ENCODE measurements at regions not wholly inside any gene's neighbourhood (a gene's known extent, or its start where the extent isn't known, plus 50 kb on each side); places are given as distances from the start of the nearest gene placed in this dataset.

DNA sequence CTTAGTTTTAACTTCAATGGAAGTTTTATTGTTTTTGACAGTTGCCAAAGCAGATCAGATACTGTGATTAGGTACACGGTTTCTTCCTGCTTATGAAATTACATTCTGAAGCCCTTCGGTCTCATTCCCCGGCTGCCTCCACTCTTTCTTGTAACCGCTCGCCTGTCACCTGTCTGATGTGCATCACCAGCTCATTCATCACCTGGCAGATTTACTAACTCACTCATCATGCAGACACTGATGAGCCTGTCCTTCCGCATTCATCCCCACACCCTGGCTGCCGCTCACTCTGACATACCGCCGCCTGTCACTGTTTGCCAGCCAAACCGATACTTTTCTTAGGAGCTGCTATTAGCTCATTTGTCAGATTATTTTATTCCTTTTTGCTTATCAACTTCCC, 82.8 kb upstream of the NSMCE3 start:
- no peak for DNase-seq

- DNase-seq = no peak
Observed at GRCh38 chr15:29349196-29349595, 79.6 kb upstream of the NSMCE3 start.

DNA sequence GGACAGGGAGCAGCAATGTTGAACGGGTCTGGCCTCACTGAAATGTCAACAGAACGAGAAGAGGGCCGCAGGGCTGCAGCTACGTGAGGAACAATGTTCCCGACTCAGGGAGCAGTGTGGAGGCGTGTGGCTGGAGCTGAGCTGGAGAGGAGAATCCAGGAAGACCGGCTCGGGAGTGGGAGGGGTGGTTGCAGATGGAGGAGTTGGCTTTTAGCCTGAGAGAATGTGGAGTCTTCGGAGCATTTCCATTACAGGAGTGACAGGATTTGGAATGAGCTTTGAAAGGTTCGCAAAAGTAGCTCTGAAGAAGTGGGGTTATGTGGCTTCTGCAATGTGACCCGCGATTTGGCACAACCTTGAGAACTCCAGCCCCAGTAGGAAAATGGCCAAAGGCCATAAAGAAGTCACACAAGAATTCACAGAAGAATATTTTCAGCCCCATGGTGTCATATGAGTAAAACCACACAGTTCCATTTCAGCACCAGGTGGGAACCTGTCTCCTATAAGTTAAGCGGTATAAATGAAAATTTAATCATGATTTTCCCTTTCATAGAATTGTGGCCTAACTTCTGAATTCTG, 78.8 kb upstream of the NSMCE3 start:
- DNase-seq = no peak

DNA sequence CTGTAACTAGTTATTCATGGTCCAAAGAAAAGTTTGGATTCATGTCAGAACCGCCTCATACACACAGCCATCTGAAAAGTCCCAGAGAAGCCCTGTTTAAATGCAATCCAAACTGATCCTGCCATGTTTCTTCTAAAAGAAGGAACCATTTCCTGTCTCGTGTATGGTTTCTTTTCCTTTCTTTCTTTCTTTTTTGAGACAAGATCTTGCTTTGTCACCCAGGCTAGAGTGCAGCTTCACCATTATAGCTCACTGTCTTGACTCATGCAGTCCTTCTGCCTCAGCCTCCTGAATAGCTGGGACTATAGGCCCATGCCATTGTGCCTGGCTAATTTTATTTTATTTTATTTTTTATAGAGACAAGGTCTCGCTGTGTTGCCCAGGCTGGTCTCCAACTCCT, 77.4 kb upstream of the NSMCE3 start:
- DNase-seq = no peak

DNA sequence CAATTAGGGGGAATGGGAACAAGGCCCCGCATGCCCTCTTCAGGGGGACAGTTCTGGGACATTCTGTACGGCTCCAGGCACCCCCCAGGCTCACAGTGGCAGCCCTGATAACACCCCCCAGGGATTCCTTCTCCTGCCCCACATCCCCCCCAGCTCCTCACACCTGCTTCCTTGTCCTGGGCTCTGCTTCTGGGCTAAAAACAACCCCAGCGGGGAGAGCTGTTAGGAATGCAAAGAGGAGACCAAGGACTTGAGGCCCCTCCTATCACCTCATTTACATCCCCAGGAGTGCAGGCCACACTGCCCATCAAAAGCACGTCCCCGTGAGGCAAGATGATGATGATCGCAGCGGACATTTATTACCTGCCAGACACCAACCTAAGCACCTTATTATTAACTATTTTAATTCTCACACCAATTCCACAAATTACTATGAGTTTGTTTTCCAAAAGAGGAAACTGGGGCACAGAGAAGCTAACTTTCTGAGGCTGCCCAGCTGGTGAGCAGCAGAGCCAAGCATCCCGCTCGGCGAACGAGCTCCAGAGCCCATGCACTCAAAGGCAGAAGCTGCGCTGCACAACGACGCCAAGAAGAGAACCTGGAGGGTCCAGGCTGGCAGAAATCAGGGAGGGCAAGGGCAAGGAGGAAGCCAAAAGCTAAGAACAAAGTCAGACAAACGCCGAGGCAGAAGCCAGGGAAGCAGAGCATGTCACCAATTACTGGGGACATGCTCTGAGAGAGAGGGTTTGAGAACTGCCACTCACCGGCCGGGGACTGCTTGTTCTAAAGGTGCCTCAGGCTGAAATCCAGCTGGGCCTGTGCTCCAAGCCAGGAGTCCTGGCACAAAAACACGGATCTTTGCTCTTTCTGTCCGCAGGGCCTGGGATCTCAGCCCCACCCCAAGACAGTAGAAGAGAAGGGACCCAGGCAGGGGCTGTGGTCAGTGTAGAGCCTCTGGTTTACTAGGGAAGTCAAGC, 76.2 kb upstream of the NSMCE3 start:
- DNase-seq = no peak

DNA sequence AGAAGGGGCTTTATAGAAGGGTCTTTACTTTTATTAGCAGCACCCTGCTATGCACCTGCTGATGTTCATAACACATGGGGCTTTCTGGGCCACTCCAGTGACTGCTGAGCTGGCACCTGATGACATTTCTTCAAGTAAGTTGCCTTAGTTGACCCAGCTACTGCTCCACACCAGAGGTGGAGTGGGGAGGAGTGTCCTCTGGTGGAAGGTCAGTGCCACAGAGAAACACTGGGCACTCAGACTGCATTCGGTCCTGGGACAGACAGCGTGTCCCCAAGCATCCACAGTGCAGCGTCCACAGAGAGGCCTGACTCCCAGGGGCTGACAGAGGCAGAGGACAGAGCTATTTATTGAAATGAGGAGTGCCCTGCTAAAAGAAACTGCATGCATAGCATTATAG, 74.9 kb upstream of the NSMCE3 start:
- DNase-seq = no peak

- DNase-seq = no peak
Observed at GRCh38 chr15:29343229-29343628, 73.6 kb upstream of the NSMCE3 start.

DNA sequence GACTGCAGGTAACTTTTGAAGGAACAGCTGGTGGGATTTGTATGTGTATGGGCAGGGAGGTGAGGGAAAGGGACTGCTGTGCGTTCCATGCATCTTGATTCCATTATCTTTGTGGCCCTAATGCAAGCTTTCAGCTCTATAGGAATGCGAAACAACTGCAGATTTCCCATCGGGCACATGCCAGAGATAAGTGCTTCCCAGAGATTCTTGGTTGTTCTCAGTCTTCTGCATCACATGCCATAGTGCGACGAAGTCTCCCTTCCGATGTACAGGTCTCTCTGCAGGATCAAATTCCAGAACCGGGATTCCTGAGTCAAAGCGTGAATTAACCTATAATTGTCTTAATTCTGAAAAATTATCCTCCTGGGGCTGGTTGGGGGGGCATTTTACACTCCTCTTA, 72.6 kb upstream of the NSMCE3 start:
- no peak for DNase-seq

- no peak for DNase-seq
Observed at GRCh38 chr15:29337156-29337959, 67.7 kb upstream of the NSMCE3 start.

- no peak for DNase-seq
Observed at GRCh38 chr15:29334544-29334943, 64.9 kb upstream of the NSMCE3 start.

GRCh38 chr15:29333261-29333660, 63.6 kb upstream of the NSMCE3 start:
- no peak for DNase-seq

- no peak for DNase-seq
Observed at GRCh38 chr15:29331669-29332068, 62.0 kb upstream of the NSMCE3 start.

DNA sequence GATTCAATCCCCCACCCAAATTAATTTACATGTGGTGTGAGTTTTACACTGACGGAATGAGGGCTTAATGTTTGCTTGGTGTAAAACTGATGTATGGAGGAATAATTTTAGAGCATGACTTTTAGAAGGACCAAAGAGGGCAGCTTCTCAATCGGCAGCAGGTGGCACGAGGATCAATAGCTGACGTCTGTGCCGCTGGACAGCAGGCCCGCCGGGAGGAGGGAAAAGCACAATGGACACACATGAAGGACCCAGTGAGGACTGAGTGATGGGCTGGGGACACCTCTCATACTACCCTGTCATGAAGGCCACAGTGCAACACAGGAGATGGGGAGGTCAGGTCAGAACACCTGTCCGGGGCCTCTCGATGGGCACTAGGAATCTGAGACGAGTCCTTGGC, 61.4 kb upstream of the NSMCE3 start:
- no peak for DNase-seq

DNA sequence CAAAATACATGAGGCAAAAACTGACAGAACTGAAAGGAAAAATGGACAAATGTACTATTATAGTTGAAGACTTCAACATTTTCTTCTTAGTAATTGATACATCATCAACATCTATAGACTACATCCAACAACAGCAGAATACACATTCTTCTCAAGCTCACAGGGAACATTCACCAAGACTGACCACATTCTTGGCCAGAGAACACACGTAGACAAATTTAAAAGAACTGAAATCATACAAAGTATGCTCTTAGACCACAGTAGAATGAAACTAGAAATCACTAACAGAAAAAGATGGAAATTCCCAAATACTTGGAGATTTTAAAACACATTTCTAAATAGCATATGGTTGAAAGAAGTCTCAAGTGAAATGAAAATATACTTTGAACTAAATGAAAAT, 55.1 kb upstream of the NSMCE3 start:
- DNase-seq = no peak

DNA sequence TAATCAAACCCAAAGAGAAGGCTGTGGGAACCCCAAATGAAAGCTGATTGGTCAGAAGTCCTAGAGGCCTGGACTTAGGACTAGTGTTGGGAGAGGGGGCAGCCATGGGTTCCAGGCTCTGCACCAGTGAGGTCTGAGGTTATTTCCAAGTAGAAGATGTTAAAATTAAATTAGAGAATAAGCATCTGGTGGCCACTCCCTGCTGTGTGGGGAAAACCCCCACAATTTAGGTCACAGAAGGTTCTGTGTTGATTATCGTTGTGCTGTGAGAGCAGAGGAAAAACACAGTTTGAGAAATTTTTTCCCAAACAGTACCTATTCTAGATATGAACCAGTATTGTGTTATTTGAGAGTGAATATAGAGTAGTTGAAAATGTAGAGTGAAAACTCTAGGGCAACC, 53.9 kb upstream of the NSMCE3 start:
- no peak for DNase-seq

DNA sequence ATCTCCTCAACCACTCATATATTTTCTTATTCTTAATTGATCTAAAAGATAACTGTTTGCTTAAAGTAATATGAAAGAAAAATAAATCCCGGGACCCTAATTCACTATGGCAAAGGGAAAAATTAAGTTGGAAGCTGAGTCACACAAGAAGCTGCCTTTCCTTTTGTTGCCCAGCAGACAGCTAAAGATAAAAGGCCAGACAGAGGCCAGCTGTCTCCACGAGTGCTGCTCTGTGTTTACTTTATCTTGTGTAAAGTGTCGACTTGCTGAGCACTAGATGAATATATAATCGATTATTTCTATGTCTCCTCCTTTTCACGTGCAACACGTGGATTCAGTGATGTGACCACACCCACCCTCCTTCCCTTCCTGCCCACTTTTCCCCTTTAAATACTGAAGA, 52.8 kb upstream of the NSMCE3 start:
- no peak for DNase-seq

GRCh38 chr15:29320420-29320819, 50.8 kb upstream of the NSMCE3 start:
- no peak for DNase-seq

DNA sequence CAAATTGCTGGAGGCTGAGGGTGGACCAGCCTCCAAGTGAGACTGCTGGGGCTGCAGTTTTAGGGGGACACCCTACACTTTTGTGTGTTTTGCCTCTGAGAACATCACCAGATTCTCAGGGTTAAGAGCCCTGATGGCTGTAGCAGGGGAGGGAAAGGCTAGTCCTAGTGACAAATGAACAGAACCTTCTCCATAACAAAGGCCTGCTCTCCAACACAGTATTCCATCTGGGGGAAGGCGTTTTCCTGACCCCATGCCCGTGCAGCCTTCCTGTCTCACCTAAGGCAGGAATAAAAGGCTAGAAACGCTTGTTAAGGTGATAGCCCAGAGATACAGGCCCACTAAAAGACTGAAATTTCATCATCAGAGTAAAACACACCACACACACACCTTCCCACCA, 50.2 kb upstream of the NSMCE3 start:
- DNase-seq = no peak
